ENCODE measurements at regions not wholly inside any gene's neighbourhood (a gene's known extent, or its start where the extent isn't known, plus 50 kb on each side); places are given as distances from the start of the nearest gene placed in this dataset.

GRCh38 chr2:113826346-113827285 is 63.3 kb upstream of the ACTR3 start:
- DNase-seq, result no peak
- Histone ChIP-seq H3K9me3 (no peaks in the 10 kb centered on the region), H4K20me1 (ENCODE audit: insufficient read depth) (no peaks in the 10 kb centered on the region), H3K36me3 (replicated peaks in 1 of 2; ENCODE audit: control insufficient read depth in 1 of 2, insufficient read depth in 2 of 2, low read length in 1 of 2) (no peaks in the 10 kb centered on the region), H2AFZ (ENCODE audit: low read depth) (no peak overlapping the region), H3K27ac (ENCODE audit: low read depth in 2 of 2, low read length in 1 of 2) (no peak overlapping the region), H3K79me2 (ENCODE audit: insufficient read depth) (no peaks in the 10 kb centered on the region), H3K4me1 (ENCODE audit: control insufficient read depth in 1 of 2, insufficient read depth in 2 of 2, low read depth in 1 of 2, low read length in 1 of 2) (no peaks in the 10 kb centered on the region), H3F3A (replicated peaks; ENCODE audit: insufficient read depth) (no peaks in the 10 kb centered on the region), H3K4me3 (ENCODE audit: low read depth in 2 of 2, low read length in 1 of 2) (no peak overlapping the region), H3K9me2 (no peaks in the 10 kb centered on the region), H3K27me3 (ENCODE audit: insufficient read depth) (no peaks in the 10 kb centered on the region), H3K4me2 (no peak overlapping the region), H3K9ac (no peak overlapping the region)
- ChIA-PET POLR2A (no interaction called here), CTCF (no interaction called here)
- TF ChIP-seq FOXJ3 (CRISPR knock-in tag; IDR thresholded peaks at IDR 0.05) (no peak), FOSL2 (IDR thresholded peaks at IDR 0.05; ENCODE audit: borderline replicate concordance, low read depth) (no peak), RAD21 (IDR thresholded peaks at IDR 0.05; ENCODE audit: low read length) (no peak)
- WGBS (ENCODE audit: low lambda C conversion rate), result 78% methylated on average over 4 of the region's 4 CpGs

DNA sequence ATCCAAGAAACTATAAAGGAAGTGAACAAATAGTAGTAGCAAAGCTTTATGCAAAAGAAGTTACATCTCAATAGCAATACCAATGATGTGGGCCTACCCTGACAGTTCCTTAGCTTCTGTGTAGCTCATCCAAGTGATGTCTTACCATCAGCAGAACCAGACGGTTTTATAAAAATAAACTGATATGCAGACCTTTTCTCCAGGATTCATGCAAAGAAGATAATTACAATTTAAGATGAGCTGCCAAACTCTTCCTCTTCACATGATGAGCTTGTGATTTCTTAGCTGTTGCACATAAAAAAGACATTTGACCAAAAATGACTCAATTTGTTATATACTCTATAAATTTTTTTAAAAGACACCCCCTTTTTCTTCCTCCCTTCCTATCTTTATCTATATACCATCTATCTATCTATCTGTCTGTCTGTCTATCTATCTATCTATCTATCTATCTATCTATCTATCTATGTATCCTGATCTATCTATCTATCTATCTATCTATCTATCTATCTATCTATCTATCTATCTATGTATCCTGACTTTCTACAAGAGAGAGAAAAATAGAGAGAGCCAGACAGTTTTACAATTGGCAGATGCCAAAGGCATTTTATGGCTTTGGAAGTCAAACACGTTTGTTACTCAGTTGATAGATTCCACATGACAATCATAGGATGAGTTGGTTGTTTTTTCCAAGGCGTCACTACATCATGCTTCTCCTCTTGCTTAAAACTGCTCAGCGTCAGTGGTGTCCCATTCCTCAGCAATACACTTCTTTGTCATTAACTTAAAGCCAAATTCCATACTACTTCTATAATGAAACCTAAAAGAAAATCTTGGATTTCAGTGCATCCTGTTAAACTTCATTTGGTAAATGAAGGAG is 65.9 kb upstream of the ACTR3 start:
- Histone ChIP-seq H3K79me2 (ENCODE audit: insufficient read depth) (no peaks in the 10 kb centered on the region), H3K4me1 (ENCODE audit: control insufficient read depth in 1 of 2, insufficient read depth in 2 of 2, low read depth in 1 of 2, low read length in 1 of 2) (0 out of 4 replicates have a peak, but pooled peaks cover 0 to 3% of the 10 kb centered on the region in 2 experiments), H3K9me3 (no peaks in the 10 kb centered on the region), H3F3A (replicated peaks; ENCODE audit: insufficient read depth) (peaks cover 2% of the 10 kb centered on the region), H3K9ac (no peak overlapping the region), H4K20me1 (ENCODE audit: insufficient read depth) (no peaks in the 10 kb centered on the region), H3K27ac (ENCODE audit: low read depth in 2 of 2, low read length in 1 of 2) (no peak overlapping the region), H3K4me2 (no peak overlapping the region), H3K4me3 (ENCODE audit: low read depth in 2 of 2, low read length in 1 of 2) (no peak overlapping the region), H3K27me3 (ENCODE audit: insufficient read depth) (no peaks in the 10 kb centered on the region), H3K36me3 (replicated peaks in 1 of 2; ENCODE audit: control insufficient read depth in 1 of 2, insufficient read depth in 2 of 2, low read length in 1 of 2) (no peaks in the 10 kb centered on the region), H3K9me2 (no peaks in the 10 kb centered on the region), H2AFZ (ENCODE audit: low read depth) (no peak overlapping the region)
- ChIA-PET POLR2A (no interaction called here), CTCF (no interaction called here)
- whole genome bisulfite sequencing (ENCODE audit: low lambda C conversion rate), result 60% methylated on average over 4 of the region's 4 CpGs
- no peak for TF ChIP-seq CTCF (IDR thresholded peaks at IDR 0.05)
- no peak for TF ChIP-seq EZH2phosphoT487 (IDR thresholded peaks at IDR 0.05; ENCODE audit: borderline replicate concordance, low read depth)
- TF ChIP-seq, protein P1, sequence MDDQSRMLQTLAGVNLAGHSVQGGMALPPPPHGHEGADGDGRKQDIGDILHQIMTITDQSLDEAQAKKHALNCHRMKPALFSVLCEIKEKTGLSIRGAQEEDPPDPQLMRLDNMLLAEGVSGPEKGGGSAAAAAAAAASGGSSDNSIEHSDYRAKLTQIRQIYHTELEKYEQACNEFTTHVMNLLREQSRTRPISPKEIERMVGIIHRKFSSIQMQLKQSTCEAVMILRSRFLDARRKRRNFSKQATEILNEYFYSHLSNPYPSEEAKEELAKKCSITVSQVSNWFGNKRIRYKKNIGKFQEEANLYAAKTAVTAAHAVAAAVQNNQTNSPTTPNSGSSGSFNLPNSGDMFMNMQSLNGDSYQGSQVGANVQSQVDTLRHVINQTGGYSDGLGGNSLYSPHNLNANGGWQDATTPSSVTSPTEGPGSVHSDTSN (IDR thresholded peaks at IDR 0.05), result no peak
- TF ChIP-seq MXI1 (IDR thresholded peaks at IDR 0.05; ENCODE audit: low read depth, low read length), result no peak
- no peak for DNase-seq
